A673 (cell line): ENCODE measurements at regions not wholly inside any gene's neighbourhood (a gene's known extent, or its start where the extent isn't known, plus 50 kb on each side); places are given as distances from the start of the nearest gene placed in this dataset.

Source experiments
- BruUV-seq: library from RNA; stranded (reverse); fragments of 400-500 nt; replicated peaks from 2 replicates; lab custom pipeline; 2021; lab: Mats Ljungman, UMichigan
- CTCF ChIA-PET: fragments of 300-600 bp; sonication (Branson Sonifier 250); formaldehyde crosslinking; loops from one replicate; lab custom pipeline; 2022; ENCODE audit warnings: antibody characterized with exemption; lab: Charles Lee
- POLR2A ChIA-PET: fragments of 300-600 bp; sonication (Branson Sonifier 250); formaldehyde crosslinking; loops from one replicate; lab custom pipeline; 2022; ENCODE audit warnings: antibody characterized with exemption; ENCODE audit not compliant: low non-redundant PET; lab: Charles Lee
- DNase-seq: peaks from one replicate; pipeline ENCODE4 v3.0.0-alpha.2; 2015; ENCODE audit warnings: low spot score
- H3K27ac ChIP-seq: fragments of 200-600 bp; sonication (generic); 2 replicates; pipeline ENCODE4 v1.5.1; 2016; ENCODE audit warnings: mixed run types, low read depth, mild to moderate bottlenecking, mixed read lengths, antibody characterized with exemption, low read length; ENCODE audit not compliant: poor library complexity, severe bottlenecking
- H3K27me3 ChIP-seq: fragments of 200-600 bp; sonication (generic); replicated peaks from 2 replicates; pipeline ENCODE4 v1.6.1; 2017; ENCODE audit warnings: mixed run types, low read depth, mild to moderate bottlenecking, mixed read lengths, antibody characterized with exemption, low read length; ENCODE audit not compliant: insufficient read depth, poor library complexity
- H3K36me3 ChIP-seq: fragments of 200-600 bp; sonication (generic); 2 replicates; pipeline ENCODE4 v1.6.1; 2016; ENCODE audit warnings: mixed run types, mild to moderate bottlenecking, mixed read lengths, antibody characterized with exemption, low read length; ENCODE audit not compliant: insufficient read depth, poor library complexity, severe bottlenecking
- H3K4me1 ChIP-seq: fragments of 200-600 bp; sonication (generic); 2 replicates; pipeline ENCODE4 v1.6.1; 2017; ENCODE audit warnings: mixed run types, mild to moderate bottlenecking, mixed read lengths, antibody characterized with exemption, low read length; ENCODE audit not compliant: insufficient read depth, poor library complexity, severe bottlenecking
- H3K4me3 ChIP-seq: fragments of 200-600 bp; sonication (generic); 2 replicates; pipeline ENCODE4 v1.5.1; 2016; ENCODE audit warnings: low read depth, mixed run types, mild to moderate bottlenecking, mixed read lengths, low read length; ENCODE audit not compliant: poor library complexity, severe bottlenecking
- H3K9me3 ChIP-seq: fragments of 200-600 bp; sonication (generic); 2 replicates; pipeline ENCODE4 v1.6.1; 2016; ENCODE audit warnings: mixed run types, low read depth, mild to moderate bottlenecking, mixed read lengths, antibody characterized with exemption, low read length; ENCODE audit not compliant: poor library complexity, severe bottlenecking
- EZH2 ChIP-seq: fragments of 200-600 bp; sonication (generic); IDR thresholded peaks from 2 replicates; pipeline ENCODE4 v1.6.1; 2017; ENCODE audit warnings: borderline replicate concordance, low read depth, mild to moderate bottlenecking, mixed read lengths, antibody characterized with exemption, low read length; ENCODE audit not compliant: poor library complexity, severe bottlenecking
- intact Hi-C: fragments of 100-400 bp; cut with micrococcal nuclease; formaldehyde crosslinking; loops from one replicate; pipeline ENCODE4 v1.10.0; 2022; ENCODE audit not compliant: unreplicated experiment
- TF ChIP-seq, protein P1 (sequence below): fragments of 300-800, 200-600 bp; sonication (generic); conservative IDR thresholded peaks from 2 replicates; pipeline ENCODE4 v1.5.1; 2017; ENCODE audit warnings: low read depth, mild to moderate bottlenecking, antibody characterized with exemption, low read length, moderate library complexity, mixed read lengths

DNA sequence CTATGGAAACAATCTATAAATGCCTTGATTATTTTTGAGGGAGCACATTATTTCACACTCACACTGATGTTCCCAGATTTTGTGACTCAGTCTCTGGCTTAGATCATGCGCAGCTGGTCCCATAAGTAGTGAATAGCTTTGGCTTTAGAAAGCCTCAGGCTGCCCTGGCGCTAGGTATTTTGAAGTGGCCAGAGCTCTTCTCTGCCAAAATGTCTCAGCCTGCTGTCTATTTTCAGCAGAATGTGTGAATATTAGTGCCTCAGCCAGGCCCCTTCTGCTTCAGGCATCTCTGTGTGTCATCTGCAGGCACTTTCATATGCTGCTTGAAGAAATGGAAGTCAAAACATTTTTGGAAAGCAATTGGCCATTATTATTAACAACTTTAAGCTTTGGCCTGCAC is 931.0 kb upstream of the INTU start:
- DNase-seq, result no peak
- no TSS peak for BruUV-seq

DNA sequence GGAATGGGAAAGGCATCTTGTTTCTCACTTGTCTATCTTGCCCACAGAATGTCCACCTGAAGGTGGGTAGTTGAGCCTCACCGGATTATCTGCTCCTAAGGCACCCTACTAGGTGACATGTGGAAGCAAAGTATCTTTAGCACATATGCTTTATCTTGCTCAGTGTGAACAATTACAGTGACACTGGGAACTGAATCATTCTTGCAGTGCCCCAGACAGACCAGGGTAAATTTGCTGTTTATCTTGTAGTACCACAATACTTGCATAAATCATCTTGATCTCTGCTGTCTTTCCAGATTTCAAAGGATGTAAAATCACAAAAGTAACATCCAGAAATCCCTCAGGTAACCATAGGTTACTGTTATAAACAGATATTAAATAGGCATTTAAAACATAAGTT is 930.0 kb upstream of the INTU start:
- TF ChIP-seq, protein P1, sequence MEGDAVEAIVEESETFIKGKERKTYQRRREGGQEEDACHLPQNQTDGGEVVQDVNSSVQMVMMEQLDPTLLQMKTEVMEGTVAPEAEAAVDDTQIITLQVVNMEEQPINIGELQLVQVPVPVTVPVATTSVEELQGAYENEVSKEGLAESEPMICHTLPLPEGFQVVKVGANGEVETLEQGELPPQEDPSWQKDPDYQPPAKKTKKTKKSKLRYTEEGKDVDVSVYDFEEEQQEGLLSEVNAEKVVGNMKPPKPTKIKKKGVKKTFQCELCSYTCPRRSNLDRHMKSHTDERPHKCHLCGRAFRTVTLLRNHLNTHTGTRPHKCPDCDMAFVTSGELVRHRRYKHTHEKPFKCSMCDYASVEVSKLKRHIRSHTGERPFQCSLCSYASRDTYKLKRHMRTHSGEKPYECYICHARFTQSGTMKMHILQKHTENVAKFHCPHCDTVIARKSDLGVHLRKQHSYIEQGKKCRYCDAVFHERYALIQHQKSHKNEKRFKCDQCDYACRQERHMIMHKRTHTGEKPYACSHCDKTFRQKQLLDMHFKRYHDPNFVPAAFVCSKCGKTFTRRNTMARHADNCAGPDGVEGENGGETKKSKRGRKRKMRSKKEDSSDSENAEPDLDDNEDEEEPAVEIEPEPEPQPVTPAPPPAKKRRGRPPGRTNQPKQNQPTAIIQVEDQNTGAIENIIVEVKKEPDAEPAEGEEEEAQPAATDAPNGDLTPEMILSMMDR, result no peak
- no peak for TF ChIP-seq EZH2
- ChIA-PET CTCF (no interaction called here), POLR2A (no interaction called here)
- intact Hi-C loops, result no loop called here
- H3K4me3 ChIP-seq, result no peak overlapping the region
- H3K4me1 ChIP-seq, result no peaks in the 10 kb centered on the region
- H3K36me3 ChIP-seq, result no peaks in the 10 kb centered on the region
- H3K27ac ChIP-seq, result no peak overlapping the region
- H3K27me3 ChIP-seq, result no peaks in the 10 kb centered on the region
- no peak for DNase-seq
- BruUV-seq, result no TSS peak
- H3K9me3 ChIP-seq, result no peaks in the 10 kb centered on the region

More for the DNA sequence above, 931.0 kb upstream of the INTU start:
- TF ChIP-seq, protein P1, result no peak
- no peak for TF ChIP-seq EZH2
- Histone ChIP-seq H3K27me3 (no peaks in the 10 kb centered on the region), H3K36me3 (no peaks in the 10 kb centered on the region), H3K9me3 (no peaks in the 10 kb centered on the region), H3K4me3 (no peak overlapping the region), H3K4me1 (no peaks in the 10 kb centered on the region), H3K27ac (no peak overlapping the region)
- CTCF ChIA-PET, result no interaction called here
- intact Hi-C loops, result no loop called here
- POLR2A ChIA-PET, result no interaction called here

DNA sequence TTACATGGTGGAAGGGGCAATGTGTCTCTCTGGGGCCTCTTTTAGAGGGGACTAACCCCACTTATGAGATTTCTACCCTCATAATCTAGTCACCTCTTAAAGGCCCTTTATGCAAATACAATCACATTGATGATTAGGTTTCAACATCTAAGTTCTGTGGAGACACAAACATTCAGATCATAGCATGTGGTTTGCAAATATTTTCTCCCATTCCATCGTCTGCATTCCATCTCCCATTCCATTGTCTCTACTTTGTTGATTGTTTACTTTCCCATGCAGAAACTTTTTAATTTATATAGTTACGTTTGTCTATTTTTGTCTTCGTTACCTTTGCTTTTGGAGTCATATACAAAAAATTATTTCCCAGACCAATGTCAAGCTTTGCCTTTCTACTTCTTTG is 927.5 kb upstream of the INTU start:
- no TSS peak for BruUV-seq
- TF ChIP-seq, protein P1, result no peak
- no peak for TF ChIP-seq EZH2
- DNase-seq, result no peak

More for the DNA sequence above, 927.5 kb upstream of the INTU start:
- ChIA-PET POLR2A (no interaction called here), CTCF (no interaction called here)
- Histone ChIP-seq H3K9me3 (no peaks in the 10 kb centered on the region), H3K27me3 (no peaks in the 10 kb centered on the region), H3K36me3 (no peaks in the 10 kb centered on the region), H3K27ac (no peak overlapping the region), H3K4me1 (no peaks in the 10 kb centered on the region), H3K4me3 (no peak overlapping the region)
- intact Hi-C loops, result no loop called here
